ENCODE measurements at regions not wholly inside any gene's neighbourhood (a gene's known extent, or its start where the extent isn't known, plus 50 kb on each side); places are given as distances from the start of the nearest gene placed in this dataset.
A peak's percentile ranks its signal among the peaks of the same experiment; 100 is the strongest.

- H3K9me3 ChIP-seq (ENCODE audit: control insufficient read depth, insufficient read depth, low read length) = peaks cover 10% of the 10 kb centered on the region
- in situ Hi-C loops (cut with MboI; ENCODE audit: low sequenced_read_pairs) = no loop called here
- H3K79me1 ChIP-seq (ENCODE audit: low read depth in 1 of 2, low read length in 2 of 2) = no peaks in the 10 kb centered on the region
- no peak overlapping the region for H3K14ac ChIP-seq (replicated peaks; ENCODE audit: low read depth, low read length)
- ATAC-seq (ENCODE audit: low read depth) (no peak), DNase-seq (no peak)
- WGBS, 2 experiments (ENCODE audit: extremely low coverage in 2 of 2, insufficient read length in 1 of 2) = 82% methylated on average over 2 of the region's 4 CpGs; no CpG with 5 or more reads in 1 of the 2 experiments
- no peak overlapping the region for H3K9ac ChIP-seq (ENCODE audit: low read depth, low read length)
- no peaks in the 10 kb centered on the region for H3K4me1 ChIP-seq (ENCODE audit: control insufficient read depth, insufficient read depth, low read length)
- no TSS peak for BruUV-seq (replicated peaks)
- dilution Hi-C loops (cut with HindIII; ENCODE audit: low sequenced_read_pairs, unreplicated experiment) = no loop called here
- H3K27ac ChIP-seq (ENCODE audit: insufficient read depth, low read length) = no peak overlapping the region
- H3K9me1 ChIP-seq (ENCODE audit: insufficient read depth, low read length) = no peaks in the 10 kb centered on the region
- H2AFZ ChIP-seq (replicated peaks; ENCODE audit: low read length, poor library complexity) = peak overlapping the region; percentile 11
- no peak overlapping the region for H3K56ac ChIP-seq (ENCODE audit: extremely low read depth, insufficient read depth, low read length)
- H2BK15ac ChIP-seq (ENCODE audit: low read depth, low read length) = no peak overlapping the region
- H4K8ac ChIP-seq (ENCODE audit: low read depth in 2 of 2, low read length in 2 of 2) = no peak overlapping the region
- H3K18ac ChIP-seq (ENCODE audit: low read depth, low read length) = no peak overlapping the region
- CTCF ChIA-PET = no interaction called here
- no peak overlapping the region for H2BK5ac ChIP-seq (ENCODE audit: low read depth, low read length, poor library complexity, severe bottlenecking)
- no peak overlapping the region for H4K5ac ChIP-seq (ENCODE audit: low read depth, low read length)
- no peak overlapping the region for H2BK20ac ChIP-seq (ENCODE audit: low read depth, low read length)
- no peak overlapping the region for H4K91ac ChIP-seq (ENCODE audit: insufficient read depth, low read depth, low read length)
- POLR2A ChIA-PET (ENCODE audit: unreplicated experiment) = no interaction called here
- no peak for TF ChIP-seq FOS (IDR thresholded peaks at IDR 0.05; ENCODE audit: low read depth, low read length)
- no peak for TF ChIP-seq RCOR1 (IDR thresholded peaks at IDR 0.05; ENCODE audit: insufficient replicate concordance, low read length)
- no peak for TF ChIP-seq MAFK (IDR thresholded peaks at IDR 0.05; ENCODE audit: low read depth, low read length)
- no peak for TF ChIP-seq NFE2L2 (IDR thresholded peaks at IDR 0.05; ENCODE audit: low read depth, low read length)
- no peak for TF ChIP-seq MXI1 (IDR thresholded peaks at IDR 0.05; ENCODE audit: borderline replicate concordance, low read depth, low read length)
- no peak for TF ChIP-seq SMC3 (IDR thresholded peaks at IDR 0.05; ENCODE audit: low read depth, low read length)
- no peak for TF ChIP-seq MAZ (IDR thresholded peaks at IDR 0.05; ENCODE audit: borderline replicate concordance, low read depth, low read length)
- no peak overlapping the region for H3K4ac ChIP-seq (ENCODE audit: low read depth, low read length)
- no peaks in the 10 kb centered on the region for H3K27me3 ChIP-seq (ENCODE audit: control insufficient read depth, insufficient read depth, low read length)
- intact Hi-C loops (cut with micrococcal nuclease) = no loop called here
- no peaks in the 10 kb centered on the region for H3K36me3 ChIP-seq (ENCODE audit: control insufficient read depth, insufficient read depth, low read length)
- H3K4me2 ChIP-seq (ENCODE audit: low read depth, low read length) = no peak overlapping the region
- no peak overlapping the region for H2AK5ac ChIP-seq (ENCODE audit: low read depth, low read length)
- H4K20me1 ChIP-seq (ENCODE audit: insufficient read depth, low read length) = no peaks in the 10 kb centered on the region
- no peak overlapping the region for H2AK9ac ChIP-seq (replicated peaks; ENCODE audit: low read depth, low read length, poor library complexity)
- no peak overlapping the region for H3K4me3 ChIP-seq (ENCODE audit: insufficient read depth, low read depth, low read length)
- H3K23ac ChIP-seq (ENCODE audit: low read depth, low read length) = no peak overlapping the region
- H2BK120ac ChIP-seq (ENCODE audit: low read depth, low read length) = no peak overlapping the region
Measured at GRCh38 chr7:123329988-123330643, 130.3 kb upstream of the SLC13A1 start.
